ENCODE measurements at regions not wholly inside any gene's neighbourhood (a gene's known extent, or its start where the extent isn't known, plus 50 kb on each side); places are given as distances from the start of the nearest gene placed in this dataset.
"Not testable (repeated sequence)": the region's sequence is repeated elsewhere in the genome, so short reads cannot be mapped to it uniquely, and the experiment has no call there.

DNA sequence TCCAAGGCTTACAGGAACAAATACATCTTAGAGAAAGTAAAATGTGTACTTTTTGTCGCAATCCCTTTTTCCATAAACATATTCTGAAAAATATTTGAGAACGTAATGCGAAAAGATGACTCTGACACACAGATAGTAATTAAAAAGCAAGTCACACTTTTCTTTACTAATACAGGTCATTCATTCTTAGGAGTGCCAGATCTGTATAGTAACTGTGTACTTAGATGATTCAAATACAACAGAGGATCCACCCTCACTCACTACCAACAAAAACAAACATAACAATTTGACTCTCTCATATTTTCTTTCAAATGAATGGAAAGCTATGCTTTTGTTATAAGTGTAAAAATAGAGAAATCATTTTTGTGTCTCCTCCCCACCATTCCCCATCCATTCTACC is 795.4 kb downstream of the SLC6A15 start:
- Mint-ChIP-seq H3K27ac (no peak overlapping the region), H3K4me3 (no peak overlapping the region), H3K4me1 (ENCODE audit: low read depth) (no peaks in the 10 kb centered on the region), H3K9me3 (ENCODE audit: insufficient read depth) (peaks cover under 1% of the 10 kb centered on the region), H3K36me3 (ENCODE audit: low read depth) (no peaks in the 10 kb centered on the region), H3K27me3 (ENCODE audit: low read depth) (no peaks in the 10 kb centered on the region)
- ChIA-PET POLR2A (no interaction called here), CTCF (no interaction called here)
- ATAC-seq (no peak), DNase-seq (no peak)

DNA sequence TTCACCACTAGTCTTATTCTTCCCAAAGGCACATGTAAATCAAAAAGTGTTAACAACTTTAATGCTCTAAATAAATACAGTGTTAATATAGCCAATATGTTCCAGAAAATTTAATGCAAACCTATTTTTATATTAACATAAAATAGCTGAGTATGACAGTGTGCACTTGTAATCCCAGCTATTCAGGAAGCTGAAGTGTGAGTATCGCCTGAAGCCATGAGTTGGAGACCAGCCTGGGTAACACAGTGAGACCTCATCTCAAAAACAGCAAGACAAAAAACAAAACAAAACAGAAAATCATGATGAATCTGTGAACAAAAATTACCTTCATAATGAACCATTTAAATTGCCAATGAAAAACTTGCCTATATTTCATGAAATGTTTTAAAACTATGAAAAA is 798.9 kb downstream of the SLC6A15 start:
- H3K4me1 Mint-ChIP-seq (ENCODE audit: low read depth): no peaks in the 10 kb centered on the region
- H3K4me3 Mint-ChIP-seq: no peak overlapping the region
- no peak for DNase-seq
- H3K27ac Mint-ChIP-seq: no peak overlapping the region
- H3K9me3 Mint-ChIP-seq (ENCODE audit: insufficient read depth): peaks cover 10% of the 10 kb centered on the region
- CTCF ChIA-PET: no interaction called here
- POLR2A ChIA-PET: no interaction called here
- H3K36me3 Mint-ChIP-seq (ENCODE audit: low read depth): no peaks in the 10 kb centered on the region
- ATAC-seq: no peak
- H3K27me3 Mint-ChIP-seq (ENCODE audit: low read depth): no peaks in the 10 kb centered on the region

DNA sequence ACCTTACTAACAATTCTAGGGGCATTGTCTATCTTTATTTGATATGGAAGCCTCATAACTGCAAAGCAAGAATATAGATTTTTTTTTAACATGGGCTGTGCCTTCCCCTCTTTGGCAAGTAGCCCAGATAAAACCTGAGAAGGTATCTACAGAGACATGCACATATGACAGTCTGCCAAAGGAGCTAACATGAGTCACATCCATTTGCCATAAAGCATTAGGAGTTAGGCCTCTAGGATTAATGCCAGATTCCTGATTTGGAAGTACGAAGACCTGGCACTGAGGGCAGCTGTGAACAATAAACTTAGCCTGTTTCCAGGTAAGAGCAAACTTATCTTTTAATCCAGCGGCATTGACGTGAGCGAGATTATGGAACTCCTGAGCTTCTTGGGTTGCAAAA is 808.7 kb downstream of the SLC6A15 start:
- POLR2A ChIA-PET, CTCF ChIA-PET: not testable (repeated sequence)

DNA sequence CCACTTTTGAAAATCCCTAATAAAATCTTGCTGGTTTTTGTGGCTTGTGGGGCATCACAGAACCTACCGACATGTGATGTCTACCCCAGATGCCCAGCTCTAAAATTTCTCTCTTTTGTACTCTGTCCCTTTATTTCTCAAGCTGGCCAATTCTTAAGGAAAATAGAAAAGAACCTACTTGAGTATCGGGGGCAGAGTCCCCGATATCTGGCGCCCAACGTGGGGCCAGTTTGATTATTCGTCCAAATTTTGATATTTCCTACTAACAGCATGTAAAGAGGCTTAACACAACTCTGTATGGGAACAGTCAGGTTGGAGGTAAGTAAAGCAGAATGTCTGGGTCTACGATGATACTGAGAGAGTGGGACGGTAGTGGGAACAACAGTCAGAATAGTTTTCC is 810.6 kb downstream of the SLC6A15 start:
- DNase-seq; H3K4me1 Mint-ChIP-seq (ENCODE audit: low read depth); ATAC-seq; H3K4me3 Mint-ChIP-seq; H3K36me3 Mint-ChIP-seq (ENCODE audit: low read depth); CTCF ChIA-PET; H3K27me3 Mint-ChIP-seq (ENCODE audit: low read depth); POLR2A ChIA-PET; H3K27ac Mint-ChIP-seq: not testable (repeated sequence)
- peaks cover 58% of the 10 kb centered on the region for H3K9me3 Mint-ChIP-seq (ENCODE audit: insufficient read depth)

More for the DNA sequence above, 808.7 kb downstream of the SLC6A15 start:
- H3K9me3 Mint-ChIP-seq (ENCODE audit: insufficient read depth): peaks cover 51% of the 10 kb centered on the region
- not testable (repeated sequence) for H3K36me3 Mint-ChIP-seq (ENCODE audit: low read depth); H3K27me3 Mint-ChIP-seq (ENCODE audit: low read depth); H3K4me1 Mint-ChIP-seq (ENCODE audit: low read depth); H3K27ac Mint-ChIP-seq; DNase-seq; H3K4me3 Mint-ChIP-seq; ATAC-seq

DNA sequence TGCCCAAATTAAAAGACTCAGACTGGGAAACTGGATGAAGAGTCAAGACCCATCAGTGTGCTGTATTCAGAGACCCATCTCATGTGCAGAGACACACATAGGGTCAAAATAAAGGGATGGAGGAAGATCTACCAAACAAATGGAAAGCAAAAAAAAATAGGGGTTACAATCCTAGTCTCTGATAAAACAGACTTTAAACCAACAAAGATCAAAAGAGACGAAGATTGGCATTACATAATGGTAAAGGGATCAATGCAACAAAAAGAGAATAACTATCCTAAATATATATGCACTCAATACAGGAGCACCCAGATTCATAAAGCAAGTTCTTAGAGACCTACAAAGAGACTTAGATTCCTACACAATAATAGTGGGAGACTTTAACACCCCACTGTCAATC is 813.0 kb downstream of the SLC6A15 start:
- H3K27me3 Mint-ChIP-seq (ENCODE audit: low read depth); H3K4me1 Mint-ChIP-seq (ENCODE audit: low read depth); DNase-seq; H3K27ac Mint-ChIP-seq; H3K4me3 Mint-ChIP-seq; ATAC-seq; POLR2A ChIA-PET; H3K36me3 Mint-ChIP-seq (ENCODE audit: low read depth); CTCF ChIA-PET: not testable (repeated sequence)
- peaks cover 54% of the 10 kb centered on the region for H3K9me3 Mint-ChIP-seq (ENCODE audit: insufficient read depth)

DNA sequence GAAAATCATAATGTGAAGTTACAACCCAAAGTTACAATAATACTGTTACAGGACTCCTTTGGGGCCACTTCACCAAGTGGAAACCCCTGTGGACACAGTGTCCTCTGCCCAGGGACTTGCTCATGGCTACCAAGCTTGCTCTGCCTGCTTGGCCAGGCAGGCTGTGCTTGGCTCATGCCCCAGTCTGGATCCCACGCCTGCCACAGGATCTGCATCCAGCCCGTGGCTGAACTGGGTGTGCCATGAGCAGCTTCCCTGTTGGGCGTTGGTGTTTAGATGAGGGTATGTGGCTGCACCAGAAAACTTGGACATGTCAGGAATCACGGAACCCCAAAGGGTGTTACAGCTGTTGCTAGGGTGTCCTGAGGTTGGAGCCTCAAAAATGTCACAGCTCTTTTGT is 820.9 kb downstream of the SLC6A15 start:
- no peak for ATAC-seq
- POLR2A ChIA-PET: no interaction called here

DNA sequence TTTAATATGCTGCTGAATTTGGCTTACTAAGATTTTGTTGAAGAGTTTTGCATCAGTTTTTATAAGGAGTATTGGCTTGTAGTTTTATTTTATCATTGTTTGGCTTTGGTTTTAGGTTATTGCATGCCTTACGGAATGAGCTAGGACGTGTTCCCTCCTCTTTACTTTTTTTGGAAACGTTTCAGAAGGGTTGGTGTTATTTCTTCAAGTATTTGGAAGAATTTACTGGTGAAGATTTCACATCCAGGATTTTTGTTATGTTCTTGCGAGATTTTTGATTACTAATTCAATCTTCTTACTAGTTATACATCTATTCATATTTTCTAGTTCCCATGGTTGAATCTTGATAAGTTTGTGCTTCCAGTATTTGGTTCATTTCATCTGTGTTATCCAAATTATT is 823.2 kb downstream of the SLC6A15 start:
- no peak overlapping the region for H3K27ac Mint-ChIP-seq
- ChIA-PET POLR2A (no interaction called here), CTCF (no interaction called here)
- ATAC-seq (no peak), DNase-seq (no peak)
- H3K27me3 Mint-ChIP-seq (ENCODE audit: low read depth): no peaks in the 10 kb centered on the region
- H3K36me3 Mint-ChIP-seq (ENCODE audit: low read depth): no peaks in the 10 kb centered on the region
- H3K9me3 Mint-ChIP-seq (ENCODE audit: insufficient read depth): peaks cover 8% of the 10 kb centered on the region
- no peaks in the 10 kb centered on the region for H3K4me1 Mint-ChIP-seq (ENCODE audit: low read depth)
- H3K4me3 Mint-ChIP-seq: no peak overlapping the region

More for the DNA sequence above, 820.9 kb downstream of the SLC6A15 start:
- Mint-ChIP-seq H3K27me3 (ENCODE audit: low read depth) (no peaks in the 10 kb centered on the region), H3K27ac (no peak overlapping the region), H3K36me3 (ENCODE audit: low read depth) (no peaks in the 10 kb centered on the region), H3K9me3 (ENCODE audit: insufficient read depth) (peaks cover 9% of the 10 kb centered on the region), H3K4me3 (no peak overlapping the region), H3K4me1 (ENCODE audit: low read depth) (no peaks in the 10 kb centered on the region)
- CTCF ChIA-PET: no interaction called here
- DNase-seq: no peak

DNA sequence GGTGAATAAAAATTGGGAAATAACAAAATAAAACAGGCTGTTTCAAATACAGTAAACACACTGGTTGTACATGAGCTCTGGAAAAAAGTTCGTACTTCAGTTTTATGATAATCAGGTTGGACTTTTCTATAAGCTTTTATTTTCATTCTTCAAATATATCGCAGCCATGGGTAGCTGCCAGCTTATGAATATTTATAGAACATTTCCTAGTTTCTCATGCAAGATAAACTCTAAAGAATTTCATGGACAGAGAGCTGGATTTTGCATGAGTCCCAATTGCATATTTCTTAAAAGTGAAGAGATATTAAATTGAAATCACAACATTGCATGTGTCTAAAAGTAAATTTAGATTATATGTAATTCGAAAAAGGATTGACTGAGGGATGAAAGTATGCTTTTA is 827.6 kb downstream of the SLC6A15 start:
- no peaks in the 10 kb centered on the region for H3K4me1 Mint-ChIP-seq (ENCODE audit: low read depth)
- DNase-seq: no peak
- no peak for ATAC-seq
- H3K36me3 Mint-ChIP-seq (ENCODE audit: low read depth): no peaks in the 10 kb centered on the region
- no peak overlapping the region for H3K27ac Mint-ChIP-seq
- H3K4me3 Mint-ChIP-seq: no peak overlapping the region
- CTCF ChIA-PET: no interaction called here
- H3K9me3 Mint-ChIP-seq (ENCODE audit: insufficient read depth): peaks cover 13% of the 10 kb centered on the region
- POLR2A ChIA-PET: no interaction called here
- no peaks in the 10 kb centered on the region for H3K27me3 Mint-ChIP-seq (ENCODE audit: low read depth)

DNA sequence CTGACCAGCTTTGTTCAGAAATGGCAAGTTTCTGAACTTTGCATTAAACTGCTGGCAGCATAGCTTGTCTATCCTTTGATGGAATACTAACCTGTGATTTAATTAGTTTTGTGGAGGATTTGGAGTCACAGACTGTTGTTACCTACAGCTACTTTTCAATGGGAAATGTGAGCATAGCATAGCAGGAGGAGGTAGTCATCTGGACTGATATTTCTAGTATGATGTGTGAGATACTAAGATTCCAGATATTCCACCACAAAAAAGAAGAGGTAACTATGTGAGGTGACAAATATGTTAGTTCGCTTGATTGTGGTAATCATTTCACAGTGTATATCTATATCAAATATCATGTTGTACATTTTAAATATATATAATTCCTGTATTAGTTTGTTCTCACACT is 833.0 kb downstream of the SLC6A15 start:
- H3K4me3 Mint-ChIP-seq: no peak overlapping the region
- H3K27me3 Mint-ChIP-seq (ENCODE audit: low read depth): no peaks in the 10 kb centered on the region

DNA sequence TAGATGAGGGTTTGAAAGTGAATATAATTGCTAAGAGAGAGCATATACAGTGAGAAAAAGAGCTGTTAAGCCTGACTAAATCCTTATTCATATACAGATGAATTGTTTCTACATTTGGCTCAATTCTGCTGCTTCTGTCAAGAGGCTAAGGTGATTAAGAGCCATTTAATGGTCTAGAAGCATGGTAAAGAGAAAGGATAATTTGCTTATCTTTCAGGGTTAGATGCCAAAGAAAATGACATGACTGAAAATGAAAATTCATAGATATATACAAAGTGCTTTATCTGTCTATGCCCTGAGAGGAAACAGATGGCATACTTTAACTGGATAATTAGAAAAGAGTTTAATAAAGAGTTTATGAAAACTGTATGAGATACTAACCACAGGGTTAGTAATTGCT is 834.9 kb downstream of the SLC6A15 start:
- ChIA-PET POLR2A (no interaction called here), CTCF (no interaction called here)
- H3K36me3 Mint-ChIP-seq (ENCODE audit: low read depth): no peaks in the 10 kb centered on the region
- ATAC-seq: no peak
- no peak overlapping the region for H3K27ac Mint-ChIP-seq
- H3K4me3 Mint-ChIP-seq: no peak overlapping the region
- H3K27me3 Mint-ChIP-seq (ENCODE audit: low read depth): no peaks in the 10 kb centered on the region
- DNase-seq: no peak
- peaks cover 10% of the 10 kb centered on the region for H3K9me3 Mint-ChIP-seq (ENCODE audit: insufficient read depth)
- H3K4me1 Mint-ChIP-seq (ENCODE audit: low read depth): no peaks in the 10 kb centered on the region

More for the DNA sequence above, 833.0 kb downstream of the SLC6A15 start:
- ChIA-PET POLR2A (no interaction called here), CTCF (no interaction called here)
- DNase-seq: no peak
- Mint-ChIP-seq H3K27ac (no peak overlapping the region), H3K4me1 (ENCODE audit: low read depth) (no peaks in the 10 kb centered on the region), H3K9me3 (ENCODE audit: insufficient read depth) (peaks cover 12% of the 10 kb centered on the region), H3K36me3 (ENCODE audit: low read depth) (no peaks in the 10 kb centered on the region)
- ATAC-seq: no peak

DNA sequence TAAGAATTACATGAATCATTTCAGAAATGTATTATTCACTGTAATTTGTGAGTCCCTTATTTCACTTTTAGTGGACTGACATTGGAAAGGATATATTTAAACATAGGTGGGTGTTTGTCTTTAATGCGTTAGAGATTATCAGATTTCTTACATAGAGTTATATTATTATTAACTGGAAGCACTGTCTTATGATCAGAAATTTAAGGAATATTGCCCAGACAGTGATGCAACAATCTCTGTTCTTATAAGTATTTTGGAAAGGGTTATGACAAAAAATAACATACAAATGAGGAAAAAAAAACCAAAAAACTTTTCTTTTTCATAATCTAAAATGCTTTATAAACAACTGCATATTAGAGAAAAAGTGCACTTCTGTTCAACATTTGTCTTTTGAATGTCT is 836.6 kb downstream of the SLC6A15 start:
- Mint-ChIP-seq H3K9me3 (ENCODE audit: insufficient read depth) (peaks cover 3% of the 10 kb centered on the region), H3K4me3 (no peak overlapping the region), H3K27ac (no peak overlapping the region), H3K27me3 (ENCODE audit: low read depth) (no peaks in the 10 kb centered on the region), H3K4me1 (ENCODE audit: low read depth) (no peaks in the 10 kb centered on the region), H3K36me3 (ENCODE audit: low read depth) (no peaks in the 10 kb centered on the region)
- ATAC-seq (no peak), DNase-seq (no peak)
- ChIA-PET CTCF (no interaction called here), POLR2A (no interaction called here)

DNA sequence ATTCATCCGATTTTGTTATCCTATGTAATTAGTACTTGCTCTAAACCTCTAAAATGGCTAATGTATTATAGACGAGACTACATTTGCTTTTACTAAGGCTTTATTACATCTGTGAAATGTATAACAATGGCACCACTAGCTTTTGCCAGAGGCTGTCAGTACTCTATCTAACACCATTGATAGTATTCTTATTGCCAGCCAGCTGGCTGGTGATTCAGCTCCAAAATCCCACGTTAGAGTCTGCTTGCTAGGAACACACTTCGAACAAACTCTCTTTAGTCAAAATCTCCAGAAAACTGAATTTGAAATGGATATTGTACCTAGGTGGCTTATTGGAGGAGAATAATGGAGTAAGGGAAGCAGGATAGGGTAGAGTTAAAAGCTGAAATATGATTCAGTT is 839.2 kb downstream of the SLC6A15 start:
- ATAC-seq (no peak), DNase-seq (no peak)
- Mint-ChIP-seq H3K4me1 (ENCODE audit: low read depth) (no peaks in the 10 kb centered on the region), H3K4me3 (no peak overlapping the region), H3K27me3 (ENCODE audit: low read depth) (no peaks in the 10 kb centered on the region), H3K27ac (no peak overlapping the region), H3K36me3 (ENCODE audit: low read depth) (no peaks in the 10 kb centered on the region), H3K9me3 (ENCODE audit: insufficient read depth) (peaks cover under 1% of the 10 kb centered on the region)
- ChIA-PET POLR2A (no interaction called here), CTCF (no interaction called here)

DNA sequence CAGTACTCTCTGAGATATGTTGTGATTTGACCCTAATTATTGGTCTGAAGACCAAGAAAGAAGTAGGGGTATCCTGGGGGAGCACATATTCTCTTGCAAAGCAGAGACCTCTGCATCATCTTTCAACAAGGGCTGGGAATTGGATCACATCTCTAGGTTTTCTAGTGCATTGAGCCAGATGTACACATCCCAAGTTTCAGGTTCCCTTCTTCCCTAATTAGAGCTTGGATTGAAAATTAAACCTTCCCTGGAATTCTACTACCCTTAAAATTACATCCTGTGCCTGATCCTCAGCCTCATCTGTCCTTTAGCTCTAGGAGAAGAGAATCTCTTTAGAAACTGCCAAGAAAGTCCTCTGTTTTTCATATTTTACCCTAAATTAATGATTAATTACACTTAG is 839.6 kb downstream of the SLC6A15 start:
- no peak for DNase-seq
- no peak overlapping the region for H3K27ac Mint-ChIP-seq
- H3K27me3 Mint-ChIP-seq (ENCODE audit: low read depth): no peaks in the 10 kb centered on the region
- H3K36me3 Mint-ChIP-seq (ENCODE audit: low read depth): no peaks in the 10 kb centered on the region
- no peaks in the 10 kb centered on the region for H3K4me1 Mint-ChIP-seq (ENCODE audit: low read depth)
- POLR2A ChIA-PET: no interaction called here
- no peak overlapping the region for H3K4me3 Mint-ChIP-seq
- no peak for ATAC-seq
- CTCF ChIA-PET: no interaction called here
- no peaks in the 10 kb centered on the region for H3K9me3 Mint-ChIP-seq (ENCODE audit: insufficient read depth)
